HCT116 (cell line): ENCODE measurements at regions not wholly inside any gene's neighbourhood (a gene's known extent, or its start where the extent isn't known, plus 50 kb on each side); places are given as distances from the start of the nearest gene placed in this dataset.

Source experiments
- EZH2phosphoT487 ChIP-seq: fragments of 200-600 bp; IDR thresholded peaks from 2 replicates; pipeline ENCODE4 v1.6.1; 2018; ENCODE audit warnings: antibody characterized with exemption, borderline replicate concordance
- POLR2A ChIP-seq: IDR thresholded peaks from 2 replicates; pipeline ENCODE4 v1.7.0; 2011; ENCODE audit warnings: borderline replicate concordance; ENCODE audit not compliant: insufficient read depth, insufficient read length; ENCODE audit errors: extremely low read depth
- RAD21 ChIP-seq: IDR thresholded peaks from 2 replicates; pipeline ENCODE4 v1.6.1; 2012; ENCODE audit warnings: low read depth, mild to moderate bottlenecking

GRCh38 chr3:80472459-80472858 is 704.7 kb upstream of the ROBO1 start:
- no peak for TF ChIP-seq EZH2phosphoT487
- TF ChIP-seq POLR2A = no peak
- TF ChIP-seq RAD21 = no peak
